NCI-H1694 (cell line): ENCODE measurements at regions not wholly inside any gene's neighbourhood (a gene's known extent, or its start where the extent isn't known, plus 50 kb on each side); places are given as distances from the start of the nearest gene placed in this dataset.
A peak's percentile ranks its signal among the peaks of the same experiment; 100 is the strongest.

ENCODE experiments used
- DNase-seq: peaks from one replicate; lab custom pipeline; 2025; lab: John Stamatoyannopoulos, UW

GRCh38 chr2:217722883-217723472, 279.8 kb downstream of the TNS1 start:
- no peak for DNase-seq

GRCh38 chr2:217717646-217718045, 285.1 kb downstream of the TNS1 start:
- no peak for DNase-seq

GRCh38 chr2:217715484-217715883, 287.3 kb downstream of the TNS1 start:
- DNase-seq: no peak

- no peak for DNase-seq
Measured at GRCh38 chr2:217714287-217714751, 288.5 kb downstream of the TNS1 start.

- peak; percentile 57 for DNase-seq
Measured at GRCh38 chr2:217713395-217714286, 289.2 kb downstream of the TNS1 start.

- DNase-seq: no peak
Measured at GRCh38 chr2:217712431-217712830, 290.4 kb downstream of the TNS1 start.

GRCh38 chr2:217711188-217711587, 291.6 kb downstream of the TNS1 start:
- no peak for DNase-seq

- DNase-seq: no peak
Measured at GRCh38 chr2:217710211-217710765, 292.5 kb downstream of the TNS1 start.

GRCh38 chr2:217709478-217710210, 293.2 kb downstream of the TNS1 start:
- no peak for DNase-seq

GRCh38 chr2:217707131-217707611, 295.6 kb downstream of the TNS1 start:
- no peak for DNase-seq

GRCh38 chr2:217706513-217706912, 296.3 kb downstream of the TNS1 start:
- no peak for DNase-seq

GRCh38 chr2:217706095-217706494, 296.7 kb downstream of the TNS1 start:
- no peak for DNase-seq

GRCh38 chr2:217705461-217705860, 297.3 kb downstream of the TNS1 start:
- DNase-seq: no peak

GRCh38 chr2:217703999-217704398, 298.8 kb downstream of the TNS1 start:
- no peak for DNase-seq

- no peak for DNase-seq
Measured at GRCh38 chr2:217703102-217703501, 299.7 kb downstream of the TNS1 start.

- DNase-seq: no peak
Measured at GRCh38 chr2:217701622-217702021, 301.2 kb downstream of the TNS1 start.

GRCh38 chr2:217698691-217699090, 304.1 kb downstream of the TNS1 start:
- no peak for DNase-seq

- DNase-seq: no peak
Measured at GRCh38 chr2:217695033-217695520, 307.7 kb downstream of the TNS1 start.

- no peak for DNase-seq
Measured at GRCh38 chr2:217694291-217694690, 308.5 kb downstream of the TNS1 start.

- no peak for DNase-seq
Measured at GRCh38 chr2:217693363-217693762, 309.4 kb downstream of the TNS1 start.

- DNase-seq: no peak
Measured at GRCh38 chr2:217691920-217692666, 310.7 kb downstream of the TNS1 start.
